Activated T-cell treated with anti-CD3 and anti-CD28 coated beads, Interleukin-2, amount 50 U/mL, for 24 hours (primary cell): ENCODE measurements at regions not wholly inside any gene's neighbourhood (a gene's known extent, or its start where the extent isn't known, plus 50 kb on each side); places are given as distances from the start of the nearest gene placed in this dataset.

Experiments used
- DNase-seq: peaks from one replicate; pipeline ENCODE4 v3.0.0-alpha.2; 2020
- H3K27ac Mint-ChIP-seq: 2 replicates; pipeline ENCODE4 v1.8.0; 2020; ENCODE audit warnings: mild to moderate bottlenecking, mixed read lengths
- H3K27me3 Mint-ChIP-seq: 2 replicates; pipeline ENCODE4 v1.8.0; 2020; ENCODE audit warnings: mixed read lengths
- H3K36me3 Mint-ChIP-seq: 2 replicates; pipeline ENCODE4 v1.8.0; 2020; ENCODE audit warnings: low read depth, mixed read lengths
- H3K4me1 Mint-ChIP-seq: 2 replicates; pipeline ENCODE4 v1.8.0; 2020; ENCODE audit warnings: low read depth, mixed read lengths
- H3K4me3 Mint-ChIP-seq: 2 replicates; pipeline ENCODE4 v1.8.0; 2020; ENCODE audit warnings: mild to moderate bottlenecking, moderate library complexity, mixed read lengths
- H3K9me3 Mint-ChIP-seq: 2 replicates; pipeline ENCODE4 v1.8.0; 2020; ENCODE audit warnings: mixed read lengths

DNA sequence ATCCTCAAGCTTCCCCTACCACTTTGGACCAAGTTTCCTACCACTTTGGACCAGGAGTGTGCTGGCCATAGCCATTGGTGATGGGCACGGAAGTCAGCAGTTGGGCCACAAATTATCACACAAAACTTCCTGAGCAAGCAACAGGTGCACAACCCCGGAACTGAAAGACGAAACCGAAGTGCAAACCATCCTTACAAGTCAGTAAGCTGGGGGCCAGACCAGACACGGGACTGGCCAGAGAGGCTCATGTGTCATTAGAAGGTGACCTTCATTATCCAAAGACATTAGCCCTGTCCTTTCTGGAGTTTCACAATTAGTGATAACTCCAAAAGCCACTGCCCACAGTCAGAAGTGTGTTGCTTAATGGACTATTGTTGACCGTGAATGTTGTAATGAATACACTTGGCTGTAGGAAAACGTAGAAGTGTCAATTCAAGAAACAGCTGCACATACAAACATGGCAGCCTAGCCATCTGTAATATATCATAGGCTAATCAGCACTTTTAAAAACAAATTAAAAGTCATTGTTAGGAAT is 244.1 kb upstream of the IRS2 start:
- H3K36me3 Mint-ChIP-seq = no peaks in the 10 kb centered on the region
- no peak overlapping the region for H3K27ac Mint-ChIP-seq
- no peak overlapping the region for H3K4me3 Mint-ChIP-seq
- no peak for DNase-seq
- H3K9me3 Mint-ChIP-seq = no peaks in the 10 kb centered on the region
- no peaks in the 10 kb centered on the region for H3K27me3 Mint-ChIP-seq
- H3K4me1 Mint-ChIP-seq = no peaks in the 10 kb centered on the region

DNA sequence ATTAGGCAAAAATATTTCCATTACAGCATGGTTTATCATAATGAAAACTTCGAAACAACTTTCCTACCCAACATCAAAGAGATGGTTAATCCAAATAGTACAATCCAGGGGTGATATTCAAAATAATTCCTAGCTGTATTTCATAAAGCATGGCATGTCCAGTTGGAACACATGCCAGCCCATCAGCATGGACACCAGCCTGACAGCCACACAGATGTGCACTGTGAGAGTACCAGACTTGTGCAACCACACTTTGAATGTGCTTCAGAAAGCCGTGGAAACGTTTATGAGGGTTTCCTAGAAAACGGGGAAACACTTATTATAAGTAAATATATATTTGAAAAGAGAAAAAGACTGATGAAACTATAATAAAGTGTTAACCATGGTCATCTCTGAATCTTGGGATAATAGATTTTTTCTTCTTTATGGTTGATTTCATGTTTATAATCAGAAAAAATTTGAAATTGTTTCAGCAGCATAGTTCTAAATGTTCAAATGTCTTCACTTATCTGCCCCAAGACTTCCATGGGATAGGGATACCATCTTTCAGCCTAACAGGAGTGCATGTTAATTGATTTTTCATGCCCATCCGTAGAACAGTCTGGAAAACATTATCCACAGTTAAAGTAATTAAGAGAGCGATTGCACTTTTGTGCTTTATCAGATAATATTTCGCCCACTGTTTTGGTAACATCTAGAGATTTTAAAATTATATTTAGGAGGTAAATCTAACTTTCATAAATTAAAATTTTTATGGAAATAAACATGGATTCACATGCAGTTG is 242.6 kb upstream of the IRS2 start:
- no peak for DNase-seq
- H3K4me3 Mint-ChIP-seq = no peak overlapping the region
- no peaks in the 10 kb centered on the region for H3K36me3 Mint-ChIP-seq
- H3K27ac Mint-ChIP-seq = no peak overlapping the region
- no peaks in the 10 kb centered on the region for H3K27me3 Mint-ChIP-seq
- H3K4me1 Mint-ChIP-seq = no peaks in the 10 kb centered on the region
- H3K9me3 Mint-ChIP-seq = no peaks in the 10 kb centered on the region

DNA sequence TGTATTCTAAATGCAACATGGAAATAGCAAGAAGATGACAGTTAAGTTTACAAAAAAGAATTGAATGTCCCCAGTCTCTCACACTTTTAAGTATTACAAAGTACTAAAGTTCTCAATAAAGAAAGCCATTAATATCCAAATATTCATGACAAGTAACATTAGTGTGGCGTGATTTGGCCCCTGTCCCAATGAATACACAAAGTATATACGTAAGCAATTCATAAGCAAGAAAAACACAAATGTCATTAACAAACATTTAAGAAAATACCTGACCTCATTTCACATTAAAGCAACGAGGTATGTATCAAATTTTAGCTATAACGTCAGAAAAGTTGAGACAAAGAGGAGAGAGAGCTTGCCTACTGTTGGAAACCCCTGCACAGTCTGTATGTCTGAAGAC is 241.9 kb upstream of the IRS2 start:
- Mint-ChIP-seq H3K27me3 (peaks cover 2% of the 10 kb centered on the region), H3K9me3 (no peaks in the 10 kb centered on the region), H3K27ac (no peak overlapping the region), H3K36me3 (no peaks in the 10 kb centered on the region), H3K4me3 (no peak overlapping the region), H3K4me1 (no peaks in the 10 kb centered on the region)
- DNase-seq = no peak

DNA sequence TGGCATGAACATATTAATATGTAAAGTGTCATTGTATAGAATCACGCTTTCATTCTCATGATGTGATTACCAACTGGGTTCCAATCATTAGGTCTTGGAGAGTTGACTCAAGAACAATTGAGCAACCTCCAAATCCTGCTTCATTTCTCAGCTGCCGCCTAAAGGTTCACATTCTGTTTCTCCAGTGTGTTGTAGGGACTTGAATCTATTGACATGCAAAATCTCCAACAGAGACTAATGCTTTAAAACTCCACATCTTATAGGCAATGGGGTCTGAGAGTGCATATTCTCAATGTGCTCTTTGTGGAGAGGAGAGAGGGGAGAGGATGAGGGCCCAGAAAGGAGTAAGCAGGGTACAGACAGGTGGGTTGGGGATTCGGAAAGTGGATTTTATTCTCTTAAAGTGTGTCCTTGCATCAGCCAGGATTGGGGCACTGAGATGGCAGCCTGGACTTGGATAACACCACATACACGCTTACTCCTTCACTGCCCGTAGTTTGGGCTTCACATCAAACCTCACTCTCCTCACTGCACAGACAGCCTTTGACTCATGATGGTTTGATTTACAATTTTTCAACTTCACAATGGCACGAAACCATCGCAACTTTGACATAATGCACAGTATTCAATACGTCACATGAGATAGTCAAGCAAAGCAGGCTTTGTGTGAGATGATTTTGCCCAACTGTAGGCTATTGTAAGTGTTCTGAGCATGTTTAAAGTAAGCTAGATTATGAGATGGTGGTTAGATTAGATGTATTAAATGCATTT is 241.3 kb upstream of the IRS2 start:
- Mint-ChIP-seq H3K27me3 (peaks cover 3% of the 10 kb centered on the region), H3K27ac (no peak overlapping the region), H3K4me1 (no peaks in the 10 kb centered on the region), H3K9me3 (no peaks in the 10 kb centered on the region), H3K36me3 (no peaks in the 10 kb centered on the region), H3K4me3 (no peak overlapping the region)
- no peak for DNase-seq

DNA sequence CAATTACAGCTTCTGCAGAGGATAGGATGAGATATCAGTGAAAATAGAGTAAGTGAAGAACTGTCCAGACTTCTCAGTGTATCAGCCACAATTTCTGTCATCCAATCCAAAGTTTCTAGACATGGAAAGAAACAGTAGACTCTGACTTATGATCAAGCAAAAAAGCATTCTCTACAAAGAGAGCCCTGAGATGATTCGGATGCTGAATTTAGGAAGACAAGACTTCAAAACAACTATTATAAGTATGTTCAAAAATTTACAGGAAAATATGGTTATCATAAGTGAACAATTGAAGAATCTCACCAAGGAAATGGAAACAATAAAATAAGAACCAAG is 238.2 kb upstream of the IRS2 start:
- no peaks in the 10 kb centered on the region for H3K4me1 Mint-ChIP-seq
- no peaks in the 10 kb centered on the region for H3K9me3 Mint-ChIP-seq

DNA sequence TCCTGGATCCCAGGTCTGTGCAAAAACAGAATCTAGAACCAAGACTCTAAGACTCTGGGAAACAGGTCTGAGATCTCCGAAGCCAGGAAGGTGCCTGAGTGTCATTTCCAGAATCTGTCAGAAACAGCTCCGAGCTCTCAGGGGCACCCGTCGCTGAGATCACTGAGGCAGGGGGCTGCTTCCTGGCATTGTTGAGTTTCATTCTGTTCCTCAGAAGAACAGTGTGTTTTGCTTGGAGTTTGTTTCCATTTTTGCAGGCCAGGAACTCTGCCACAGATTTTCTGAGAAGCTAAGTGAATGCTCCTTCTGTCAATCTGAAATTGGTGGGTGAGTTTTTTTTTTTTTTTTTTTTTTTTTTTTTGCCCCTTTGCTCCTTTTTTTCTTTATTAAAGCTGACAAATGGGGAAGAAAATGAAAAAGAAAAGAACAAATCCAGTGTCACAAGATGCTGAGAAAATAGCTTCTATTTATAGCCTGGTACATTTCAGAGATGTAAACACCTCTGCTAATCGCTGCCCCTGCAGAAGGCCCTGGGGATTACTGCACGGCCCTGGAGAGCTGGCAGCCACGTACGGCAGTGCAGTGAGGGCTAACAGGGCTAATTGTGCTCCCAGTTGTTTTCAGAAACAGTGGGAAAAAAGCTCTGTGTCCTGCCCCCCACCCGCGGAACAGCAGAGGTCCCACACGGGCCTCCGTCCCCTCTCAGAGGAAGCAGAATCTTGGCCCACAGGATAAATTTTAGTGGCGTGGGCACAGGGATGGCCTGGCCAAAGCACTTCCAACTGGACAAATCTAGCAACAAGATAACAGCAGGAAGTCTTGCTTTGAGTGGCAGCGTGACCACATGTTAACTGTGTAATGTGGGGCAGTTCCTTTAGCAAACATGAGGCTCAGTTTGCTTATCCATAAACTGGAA is 237.6 kb upstream of the IRS2 start:
- no peak overlapping the region for H3K27ac Mint-ChIP-seq
- H3K36me3 Mint-ChIP-seq = no peaks in the 10 kb centered on the region
- no peaks in the 10 kb centered on the region for H3K9me3 Mint-ChIP-seq
- no peaks in the 10 kb centered on the region for H3K4me1 Mint-ChIP-seq
- peaks cover 9% of the 10 kb centered on the region for H3K27me3 Mint-ChIP-seq
- no peak overlapping the region for H3K4me3 Mint-ChIP-seq
- DNase-seq = no peak

More for the DNA sequence above, 238.2 kb upstream of the IRS2 start:
- H3K4me3 Mint-ChIP-seq = no peak overlapping the region
- no peak for DNase-seq
- no peak overlapping the region for H3K27ac Mint-ChIP-seq
- H3K27me3 Mint-ChIP-seq = peaks cover 7% of the 10 kb centered on the region
- H3K36me3 Mint-ChIP-seq = no peaks in the 10 kb centered on the region

DNA sequence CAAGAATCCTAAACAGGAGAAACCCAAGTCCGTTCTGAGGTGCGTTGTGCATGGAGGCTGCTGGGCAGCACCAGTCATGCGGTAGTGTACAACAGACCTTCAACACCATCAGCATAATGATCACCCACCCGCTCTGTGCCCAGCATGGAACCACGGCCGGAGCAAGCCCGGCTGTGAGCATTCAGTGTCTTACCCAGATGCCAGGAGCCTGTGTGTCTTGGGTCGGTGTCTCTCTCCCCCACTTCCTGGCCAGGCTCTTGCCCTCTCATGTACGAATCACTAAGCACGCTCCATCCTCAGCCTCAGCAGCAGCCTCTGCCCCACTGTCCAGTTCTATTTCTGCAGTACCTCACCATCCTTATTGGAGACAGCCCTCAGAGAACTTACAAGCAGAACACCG is 231.6 kb upstream of the IRS2 start:
- DNase-seq = no peak
- Mint-ChIP-seq H3K4me1 (no peaks in the 10 kb centered on the region), H3K36me3 (no peaks in the 10 kb centered on the region), H3K27ac (no peak overlapping the region), H3K27me3 (peaks cover 13% of the 10 kb centered on the region), H3K4me3 (no peak overlapping the region), H3K9me3 (no peaks in the 10 kb centered on the region)

DNA sequence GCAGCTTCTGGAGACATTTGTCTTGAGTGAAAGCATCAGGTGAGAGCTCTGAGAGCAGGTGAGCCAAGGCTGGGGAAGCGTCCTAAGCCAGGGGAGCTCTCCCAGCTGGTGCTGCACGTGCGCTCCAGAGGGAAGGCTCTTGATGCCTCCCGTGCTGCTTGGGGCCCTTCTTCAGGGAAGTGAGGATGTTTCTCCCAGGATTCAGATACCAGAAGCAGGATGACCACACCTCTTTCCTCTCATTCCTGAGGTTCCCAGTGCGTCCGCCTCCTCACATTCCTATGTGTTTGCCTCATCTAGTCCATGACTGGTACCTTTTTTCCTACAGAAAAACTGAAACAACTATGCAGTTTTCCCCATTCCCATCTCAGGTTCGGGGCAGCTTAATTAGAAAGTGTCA is 231.0 kb upstream of the IRS2 start:
- H3K9me3 Mint-ChIP-seq = no peaks in the 10 kb centered on the region
- peaks cover 13% of the 10 kb centered on the region for H3K27me3 Mint-ChIP-seq
- no peaks in the 10 kb centered on the region for H3K4me1 Mint-ChIP-seq
- H3K4me3 Mint-ChIP-seq = no peak overlapping the region
- H3K27ac Mint-ChIP-seq = no peak overlapping the region
- no peaks in the 10 kb centered on the region for H3K36me3 Mint-ChIP-seq
- DNase-seq = no peak

DNA sequence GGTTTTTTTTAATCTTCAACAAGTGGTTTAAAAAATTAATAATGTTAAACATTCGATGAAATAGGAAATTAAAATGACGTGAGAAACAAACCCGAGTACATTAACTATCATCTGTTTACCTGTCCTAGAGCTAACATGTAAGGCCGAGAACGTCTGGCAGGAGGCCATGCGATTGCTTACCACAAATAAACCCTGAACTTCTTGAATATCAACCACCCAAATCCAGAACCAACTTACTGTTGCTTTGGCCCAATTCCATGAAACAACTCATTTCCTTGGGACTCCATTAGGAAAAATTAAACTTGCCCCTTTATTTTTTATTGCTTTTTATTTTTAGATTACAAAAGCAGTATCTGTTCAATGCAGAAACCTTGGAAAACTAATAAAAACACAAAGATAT is 228.9 kb upstream of the IRS2 start:
- no peak overlapping the region for H3K4me3 Mint-ChIP-seq
- no peaks in the 10 kb centered on the region for H3K4me1 Mint-ChIP-seq
- no peaks in the 10 kb centered on the region for H3K36me3 Mint-ChIP-seq
- H3K27ac Mint-ChIP-seq = no peak overlapping the region
- H3K9me3 Mint-ChIP-seq = no peaks in the 10 kb centered on the region
- DNase-seq = no peak
- H3K27me3 Mint-ChIP-seq = peaks cover 10% of the 10 kb centered on the region

DNA sequence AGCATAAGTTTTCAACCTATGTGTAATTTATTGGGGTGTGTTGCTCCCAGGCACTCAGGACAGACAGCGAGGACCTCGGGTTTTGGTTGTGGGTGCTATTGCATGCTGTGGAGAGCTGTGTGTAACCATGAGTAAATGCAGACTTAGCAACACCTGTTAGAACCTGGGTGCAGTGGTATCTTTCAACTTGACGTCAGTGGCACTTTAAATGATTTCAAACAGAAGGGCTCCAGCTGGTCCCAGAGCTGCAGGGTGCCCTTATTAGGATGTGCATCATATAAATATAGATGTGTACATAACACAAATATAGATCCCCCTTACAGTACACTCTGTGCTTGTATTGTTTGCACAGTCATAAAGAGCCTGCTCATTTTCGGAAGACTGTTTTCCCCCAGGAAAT is 228.3 kb upstream of the IRS2 start:
- peaks cover 10% of the 10 kb centered on the region for H3K27me3 Mint-ChIP-seq
- no peaks in the 10 kb centered on the region for H3K9me3 Mint-ChIP-seq
- H3K4me3 Mint-ChIP-seq = no peak overlapping the region
- no peak for DNase-seq
- no peaks in the 10 kb centered on the region for H3K36me3 Mint-ChIP-seq
- H3K4me1 Mint-ChIP-seq = no peaks in the 10 kb centered on the region
- H3K27ac Mint-ChIP-seq = no peak overlapping the region

DNA sequence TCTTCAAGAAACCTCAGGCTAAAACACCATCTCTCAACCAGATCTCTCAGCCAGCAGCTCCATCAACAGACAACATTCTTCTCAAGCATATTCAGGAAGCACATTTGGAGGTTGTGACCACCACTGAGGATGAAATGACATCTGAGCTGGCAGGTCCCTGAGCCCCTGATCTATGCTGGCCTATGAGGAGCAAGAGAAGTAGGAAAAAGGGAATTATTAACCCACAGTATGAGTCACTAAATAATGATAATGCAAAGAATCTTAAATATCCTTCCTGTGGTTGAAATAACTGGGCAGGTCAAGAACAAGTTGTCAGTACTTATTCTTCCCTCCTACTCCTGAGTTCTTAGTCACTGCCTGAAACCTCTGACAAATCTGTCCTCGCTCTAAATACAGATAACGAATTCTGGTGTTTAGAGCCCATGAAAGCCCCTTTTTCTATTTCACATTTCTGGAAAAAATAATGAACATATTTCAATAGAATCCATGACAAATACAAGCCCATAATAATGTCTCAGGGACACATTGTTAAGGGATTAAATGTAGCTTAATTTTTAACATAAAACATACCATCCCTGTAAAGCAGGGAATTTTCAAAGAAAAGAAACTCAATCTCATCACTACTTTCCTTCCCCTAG is 225.8 kb upstream of the IRS2 start:
- Mint-ChIP-seq H3K4me3 (no peak overlapping the region), H3K36me3 (no peaks in the 10 kb centered on the region), H3K9me3 (no peaks in the 10 kb centered on the region), H3K4me1 (no peaks in the 10 kb centered on the region), H3K27ac (no peak overlapping the region), H3K27me3 (peaks cover 3% of the 10 kb centered on the region)
- DNase-seq = no peak

DNA sequence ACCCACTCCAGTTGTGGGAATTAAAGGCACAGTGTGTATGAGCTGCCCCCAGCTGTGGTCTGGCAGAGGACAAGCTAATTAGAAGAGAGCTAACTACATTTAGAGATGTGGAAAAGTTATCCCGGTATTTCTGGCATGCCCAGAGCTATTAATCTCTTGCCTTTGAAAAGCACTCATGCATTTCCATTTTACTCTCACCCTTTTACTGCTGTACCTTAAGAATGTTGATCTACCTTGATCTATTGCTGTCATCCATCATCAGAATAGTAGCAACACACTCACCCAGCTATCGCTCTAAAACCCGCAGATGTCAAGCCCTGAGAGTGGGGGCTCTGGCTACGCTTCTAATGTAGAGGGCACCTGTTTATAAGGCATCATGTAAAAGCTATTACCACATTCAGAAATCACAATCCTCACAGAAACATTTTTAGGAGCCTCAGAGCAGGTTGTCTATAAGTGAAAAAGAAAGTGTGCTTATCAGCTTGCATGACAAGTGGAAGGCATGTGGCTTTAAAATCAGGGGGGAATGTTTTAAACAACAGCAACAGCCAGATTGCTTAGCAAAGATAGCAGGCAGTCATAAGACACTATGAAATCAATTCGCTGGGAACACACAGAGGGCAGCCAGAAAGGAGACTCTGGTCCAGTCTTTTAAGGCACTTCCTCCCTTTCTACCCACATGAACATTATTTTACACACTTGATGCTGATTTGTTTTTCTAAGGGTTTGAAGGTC is 224.2 kb upstream of the IRS2 start:
- H3K9me3 Mint-ChIP-seq = no peaks in the 10 kb centered on the region
- no peaks in the 10 kb centered on the region for H3K4me1 Mint-ChIP-seq
- no peak for DNase-seq
- H3K27me3 Mint-ChIP-seq = no peaks in the 10 kb centered on the region
- no peaks in the 10 kb centered on the region for H3K36me3 Mint-ChIP-seq
- no peak overlapping the region for H3K4me3 Mint-ChIP-seq
- H3K27ac Mint-ChIP-seq = no peak overlapping the region

DNA sequence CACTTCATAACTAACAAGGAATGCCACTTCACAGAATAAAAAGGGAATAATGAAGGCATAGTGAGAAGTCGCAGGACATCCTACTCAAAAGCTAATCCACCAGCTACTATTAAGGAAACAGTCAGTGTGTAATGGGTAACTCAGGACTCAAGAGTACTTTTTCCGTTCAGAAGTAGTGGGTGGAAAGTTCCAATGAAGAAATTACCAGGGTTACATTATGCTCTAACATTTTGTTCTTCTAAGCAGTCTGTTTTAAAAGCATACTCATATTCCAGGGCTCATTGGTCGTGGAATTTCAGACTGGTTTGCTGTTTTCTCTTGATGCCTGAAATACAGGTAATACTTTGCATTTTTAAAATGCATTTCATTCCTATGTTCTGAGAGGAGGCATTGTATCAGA is 222.4 kb upstream of the IRS2 start:
- Mint-ChIP-seq H3K36me3 (no peaks in the 10 kb centered on the region), H3K4me1 (no peaks in the 10 kb centered on the region), H3K9me3 (no peaks in the 10 kb centered on the region), H3K27ac (no peak overlapping the region), H3K27me3 (no peaks in the 10 kb centered on the region), H3K4me3 (no peak overlapping the region)
- no peak for DNase-seq

DNA sequence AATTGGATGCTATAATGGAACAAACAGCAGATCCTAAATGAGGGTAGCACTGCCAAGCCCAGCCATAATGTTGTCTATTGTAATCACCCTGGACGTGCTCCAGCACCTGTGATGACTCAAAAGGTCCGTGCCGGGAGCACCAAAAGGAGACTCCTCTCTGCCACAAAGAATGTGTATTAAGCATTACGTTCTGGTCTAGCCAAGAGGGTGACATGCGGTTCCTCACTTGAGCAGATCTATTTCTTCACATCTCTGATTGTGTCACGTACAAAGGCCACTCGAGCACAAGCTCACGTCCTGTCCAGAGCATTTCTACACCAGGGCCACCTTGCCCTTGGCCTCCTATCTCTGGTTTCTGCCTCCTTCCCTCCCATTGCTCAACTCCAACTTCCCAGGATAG is 219.9 kb upstream of the IRS2 start:
- no peaks in the 10 kb centered on the region for H3K4me1 Mint-ChIP-seq
- no peaks in the 10 kb centered on the region for H3K36me3 Mint-ChIP-seq
- H3K27me3 Mint-ChIP-seq = peaks cover 4% of the 10 kb centered on the region
- no peaks in the 10 kb centered on the region for H3K9me3 Mint-ChIP-seq
- no peak overlapping the region for H3K4me3 Mint-ChIP-seq
- H3K27ac Mint-ChIP-seq = no peak overlapping the region
- DNase-seq = no peak
